Prostate gland (tissue), 2 donors: ENCODE measurements at regions not wholly inside any gene's neighbourhood (a gene's known extent, or its start where the extent isn't known, plus 50 kb on each side); places are given as distances from the start of the nearest gene placed in this dataset.

Experiments used
- CTCF ChIP-seq, 4 experiments: fragments of 200-600 bp in 2 of 4; fragments of 450-650 bp in 2 of 4; sonication (generic) in 2 of 4; IDR thresholded peaks; 1 replicate in 3 of 4; 2 replicates in 1 of 4; pipeline ENCODE4 v1.5.1; 2016 to 2019; ENCODE audit warnings: antibody characterized with exemption in 4 of 4, mild to moderate bottlenecking in 2 of 4, moderate library complexity in 2 of 4
- POLR2A ChIP-seq: fragments of 450-650 bp; IDR thresholded peaks from one replicate; pipeline ENCODE4 v1.6.1; 2016; ENCODE audit warnings: antibody characterized with exemption, mild to moderate bottlenecking

GRCh38 chr1:58392083-58392482, 154.4 kb downstream of the OMA1 start:
- TF ChIP-seq CTCF (IDR thresholded peaks at IDR 0.05) (no peak), POLR2A (no peak)
